Vagina (tissue), 2 donors: ENCODE measurements at regions not wholly inside any gene's neighbourhood (a gene's known extent, or its start where the extent isn't known, plus 50 kb on each side); places are given as distances from the start of the nearest gene placed in this dataset.

Experiments
- CTCF ChIP-seq, 3 experiments: fragments of 450-650 bp in 2 of 3; fragments of 200-600 bp in 1 of 3; sonication (generic) in 1 of 3; IDR thresholded peaks; one replicate each; pipeline ENCODE4 v1.5.1; 2017 to 2019; ENCODE audit warnings: antibody characterized with exemption in 3 of 3, mild to moderate bottlenecking in 2 of 3, moderate library complexity in 2 of 3
- POLR2A ChIP-seq, 2 donors: fragments of 450-650 bp; IDR thresholded peaks; one replicate each; pipeline ENCODE4 v1.6.1; 2017; ENCODE audit warnings: antibody characterized with exemption in 2 of 2, mild to moderate bottlenecking in 2 of 2, moderate library complexity in 2 of 2
- POLR2AphosphoS5 ChIP-seq, 2 donors: sonication (generic); formaldehyde crosslinking; IDR thresholded peaks; one replicate each; pipeline ENCODE4 v1.9.0; 2017; ENCODE audit warnings: antibody characterized with exemption in 2 of 2, mild to moderate bottlenecking in 2 of 2, low read depth in 1 of 2; ENCODE audit not compliant: insufficient read depth in 1 of 2

DNA sequence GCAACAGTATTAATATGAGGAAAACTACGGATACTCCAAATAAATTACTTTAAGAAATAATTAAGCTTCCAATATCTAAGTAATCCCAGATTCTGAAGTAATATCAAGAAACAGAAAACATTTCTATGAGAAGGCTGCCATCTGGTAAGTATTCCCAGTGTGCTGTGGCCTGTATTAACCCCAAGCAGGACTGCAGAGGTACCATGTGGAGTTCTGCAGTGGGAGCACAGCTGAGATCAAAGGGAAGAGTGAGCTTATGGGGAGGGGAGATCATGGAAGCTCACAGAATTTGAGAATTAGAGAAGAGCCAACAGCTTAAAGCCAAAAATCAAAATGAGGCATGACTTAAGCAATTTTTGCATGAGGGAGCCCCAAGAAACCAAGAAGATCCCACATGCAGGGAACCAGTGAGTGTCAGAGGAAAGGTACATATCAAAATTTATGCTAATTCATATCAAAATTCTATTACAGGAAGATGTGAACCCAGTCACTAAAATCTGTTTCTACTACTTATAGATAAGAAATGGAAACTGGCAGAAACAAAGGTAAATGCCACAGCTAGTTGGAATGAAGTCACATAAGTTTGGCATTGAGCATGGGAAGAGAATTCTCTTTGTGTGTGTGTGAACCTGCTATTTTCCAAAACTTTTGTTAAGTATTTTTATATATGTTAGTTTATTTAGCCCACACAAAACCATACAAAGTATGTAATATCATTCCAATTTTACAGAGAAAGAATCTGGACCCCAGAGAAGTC is 62.6 kb upstream of the KITLG start:
- TF ChIP-seq CTCF (IDR thresholded peaks at IDR 0.05) (no peak), POLR2AphosphoS5 (IDR thresholded peaks at IDR 0.05; ENCODE audit: insufficient read depth in 1 of 2, low read depth in 1 of 2) (no peak), POLR2A (IDR thresholded peaks at IDR 0.05) (no peak)
